ENCODE measurements at regions not wholly inside any gene's neighbourhood (a gene's known extent, or its start where the extent isn't known, plus 50 kb on each side); places are given as distances from the start of the nearest gene placed in this dataset.

GRCh38 chr10:57864765-57865680 lies 402.7 kb downstream of the IPMK start:
- DNase-seq = no peak

GRCh38 chr10:57849691-57850357 lies 417.9 kb downstream of the IPMK start:
- no peak for DNase-seq

GRCh38 chr10:57846307-57847065 lies 421.2 kb downstream of the IPMK start:
- no peak for DNase-seq

- no peak for DNase-seq
These were observed 423.2 kb downstream of the IPMK start for GRCh38 chr10:57844387-57844998.

- DNase-seq = no peak
These were observed 436.7 kb downstream of the IPMK start for GRCh38 chr10:57830877-57831560.

- DNase-seq = no peak
These were observed 442.7 kb downstream of the IPMK start for GRCh38 chr10:57825015-57825414.

GRCh38 chr10:57823398-57823797 lies 444.3 kb downstream of the IPMK start:
- no peak for DNase-seq

GRCh38 chr10:57822965-57823364 lies 444.7 kb downstream of the IPMK start:
- DNase-seq = no peak

- DNase-seq = no peak
These were observed 449.2 kb downstream of the IPMK start for GRCh38 chr10:57818522-57818921.

- no peak for DNase-seq
These were observed 450.0 kb downstream of the IPMK start for GRCh38 chr10:57817741-57818140.

- no peak for DNase-seq
These were observed 451.7 kb downstream of the IPMK start for GRCh38 chr10:57815949-57816348.

- DNase-seq = no peak
These were observed 457.7 kb downstream of the IPMK start for GRCh38 chr10:57809961-57810360.

GRCh38 chr10:57807906-57808305 lies 459.8 kb downstream of the IPMK start:
- DNase-seq = no peak

GRCh38 chr10:57806675-57807074 lies 461.0 kb downstream of the IPMK start:
- no peak for DNase-seq

GRCh38 chr10:57799625-57800024 lies 468.1 kb downstream of the IPMK start:
- DNase-seq = no peak

GRCh38 chr10:57798830-57799229 lies 468.9 kb downstream of the IPMK start:
- no peak for DNase-seq

GRCh38 chr10:57791546-57791945 lies 476.1 kb downstream of the IPMK start:
- DNase-seq = no peak

- DNase-seq = no peak
These were observed 477.0 kb downstream of the IPMK start for GRCh38 chr10:57790703-57791102.

GRCh38 chr10:57788117-57788516 lies 479.6 kb downstream of the IPMK start:
- DNase-seq = no peak

GRCh38 chr10:57786850-57787750 lies 480.6 kb downstream of the IPMK start:
- no peak for DNase-seq

- no peak for DNase-seq
These were observed 481.4 kb downstream of the IPMK start for GRCh38 chr10:57786331-57786730.

Measured in fibroblast of skin of abdomen (primary cell).